SJCRH30 (cell line): ENCODE measurements at regions not wholly inside any gene's neighbourhood (a gene's known extent, or its start where the extent isn't known, plus 50 kb on each side); places are given as distances from the start of the nearest gene placed in this dataset.

Source experiments
- DNase-seq, 2 experiments: peaks; one replicate each; pipeline ENCODE4 v3.0.0-alpha.2; 2015 to 2020
- H3K27ac ChIP-seq: fragments of 250-450 bp; sonication (Bioruptor Pico); 2 replicates; pipeline ENCODE4 v1.5.1; 2020; ENCODE audit warnings: mild to moderate bottlenecking, moderate library complexity
- H3K27me3 ChIP-seq: fragments of 250-450 bp; sonication (Bioruptor Pico); 2 replicates; pipeline ENCODE4 v1.5.1; 2020; ENCODE audit warnings: mild to moderate bottlenecking, moderate library complexity
- H3K36me3 ChIP-seq: fragments of 250-450 bp; sonication (Bioruptor Pico); 2 replicates; pipeline ENCODE4 v1.5.1; 2020; ENCODE audit warnings: mild to moderate bottlenecking, moderate library complexity
- H3K4me1 ChIP-seq: fragments of 250-450 bp; sonication (Bioruptor Pico); 2 replicates; pipeline ENCODE4 v1.5.1; 2020; ENCODE audit warnings: mild to moderate bottlenecking, moderate library complexity
- H3K4me3 ChIP-seq: fragments of 250-450 bp; sonication (Bioruptor Pico); 2 replicates; pipeline ENCODE4 v1.5.1; 2020; ENCODE audit warnings: mild to moderate bottlenecking, moderate library complexity
- H3K9me3 ChIP-seq: fragments of 250-450 bp; sonication (Bioruptor Pico); replicated peaks from 2 replicates; pipeline ENCODE4 v1.5.1; 2020; ENCODE audit warnings: mild to moderate bottlenecking, moderate library complexity

- no peaks in the 10 kb centered on the region for H3K27me3 ChIP-seq
- no peak for DNase-seq
Measured at GRCh38 chr1:59161136-59161535, 135.8 kb upstream of the FGGY start.

DNA sequence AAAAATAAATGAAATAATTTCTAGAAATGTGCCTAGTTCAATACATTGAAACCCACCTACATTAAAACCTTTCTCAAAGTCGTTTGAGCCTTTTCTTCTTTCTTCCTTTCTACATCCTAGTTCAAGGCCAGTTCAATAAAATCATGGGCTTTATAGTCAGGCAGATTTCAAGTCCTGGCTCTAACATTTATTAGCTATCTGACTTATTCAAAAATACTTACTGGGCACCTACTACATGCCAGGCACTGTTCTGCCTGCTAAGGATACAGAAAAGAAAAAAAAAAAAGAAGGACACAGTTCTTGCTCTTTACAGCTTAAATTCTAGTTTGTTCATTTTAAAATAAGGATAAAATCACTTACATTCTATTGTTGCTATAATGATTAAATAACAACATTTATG, 134.2 kb upstream of the FGGY start:
- H3K27ac ChIP-seq = peak overlapping the region; percentile 91
- no peaks in the 10 kb centered on the region for H3K27me3 ChIP-seq
- peaks cover 32% of the 10 kb centered on the region for H3K4me1 ChIP-seq
- peaks cover 25% of the 10 kb centered on the region for H3K9me3 ChIP-seq
- H3K36me3 ChIP-seq = no peaks in the 10 kb centered on the region
- H3K4me3 ChIP-seq = no peak overlapping the region
- no peak for DNase-seq

More at GRCh38 chr1:59161136-59161535, 135.8 kb upstream of the FGGY start:
- Histone ChIP-seq H3K9me3 (peaks cover 19% of the 10 kb centered on the region), H3K4me3 (no peak overlapping the region), H3K36me3 (no peaks in the 10 kb centered on the region), H3K4me1 (peaks cover 45% of the 10 kb centered on the region), H3K27ac (no peak overlapping the region)

DNA sequence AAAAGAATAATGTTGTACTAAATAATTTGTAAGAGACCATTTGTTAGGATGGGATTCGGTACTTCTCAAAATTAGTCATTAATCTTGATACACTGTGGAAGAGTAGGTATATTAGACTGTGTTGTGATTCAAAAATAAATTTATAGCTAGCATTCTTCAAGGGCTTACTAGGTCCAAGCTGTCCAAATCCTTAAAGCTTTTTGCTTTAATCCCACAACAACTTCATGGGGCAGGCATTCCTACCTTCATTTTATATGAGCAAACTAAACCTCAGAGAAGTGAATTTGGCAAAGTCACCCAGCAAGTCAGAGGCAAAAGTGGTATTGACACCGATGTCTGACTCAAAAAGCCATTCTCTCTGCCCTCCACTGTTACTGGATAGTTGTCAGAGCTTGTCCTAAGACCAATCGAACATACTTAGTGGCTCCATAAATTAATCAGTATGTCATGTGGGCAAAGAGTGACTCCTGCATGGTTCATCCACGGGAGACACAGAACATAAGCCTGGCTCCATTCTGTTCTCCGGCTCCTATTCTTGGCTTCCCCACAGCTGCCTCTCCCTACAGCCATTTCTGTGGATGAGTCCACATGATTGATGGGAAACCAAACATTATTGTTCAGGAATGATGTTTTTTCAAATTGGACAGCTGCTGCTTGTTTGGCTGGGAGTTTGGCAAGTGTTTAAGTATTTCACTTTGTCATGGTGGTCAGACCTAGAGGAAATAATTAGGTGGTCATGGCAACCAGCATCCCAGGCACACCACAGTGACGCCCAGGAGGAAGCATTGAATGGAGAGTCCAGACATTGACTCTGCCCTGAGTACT, 133.4 kb upstream of the FGGY start:
- Histone ChIP-seq H3K4me3 (0 out of 2 replicates have a peak overlapping the region, but pooled peaks have one; percentile 1), H3K9me3 (peaks cover 18% of the 10 kb centered on the region), H3K4me1 (peaks cover 32% of the 10 kb centered on the region), H3K36me3 (no peaks in the 10 kb centered on the region), H3K27ac (peak overlapping the region; percentile 91), H3K27me3 (no peaks in the 10 kb centered on the region)
- DNase-seq = peak; percentile 94 to 98

DNA sequence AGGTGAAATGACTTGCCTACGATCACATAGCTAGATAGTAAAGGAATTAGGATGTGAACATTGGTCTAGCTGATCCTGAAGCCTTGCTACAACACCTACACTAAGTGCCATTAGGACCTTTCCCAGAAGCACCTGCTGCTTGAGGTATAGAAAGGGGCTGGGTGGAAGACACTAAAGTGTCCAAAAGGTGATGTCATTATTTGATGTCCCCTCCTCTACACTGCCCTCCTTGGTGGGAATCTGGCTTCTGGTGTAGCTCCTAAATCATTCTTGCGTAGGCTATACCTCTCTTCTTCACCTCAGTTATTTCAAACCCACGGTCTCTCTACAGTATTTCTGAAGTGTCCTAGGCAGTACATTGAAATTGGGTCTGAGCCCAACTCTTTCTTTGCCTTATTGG, 132.5 kb upstream of the FGGY start:
- Histone ChIP-seq H3K36me3 (no peaks in the 10 kb centered on the region), H3K4me1 (peaks cover 35% of the 10 kb centered on the region), H3K4me3 (no peak overlapping the region), H3K27ac (peak overlapping the region; percentile 91), H3K27me3 (no peaks in the 10 kb centered on the region), H3K9me3 (peaks cover 9% of the 10 kb centered on the region)
- no peak for DNase-seq

- peak overlapping the region; percentile 91 for H3K27ac ChIP-seq
- H3K36me3 ChIP-seq = no peaks in the 10 kb centered on the region
- DNase-seq = no peak
- peaks cover 44% of the 10 kb centered on the region for H3K4me1 ChIP-seq
- no peak overlapping the region for H3K4me3 ChIP-seq
- H3K27me3 ChIP-seq = no peaks in the 10 kb centered on the region
- H3K9me3 ChIP-seq = peaks cover 8% of the 10 kb centered on the region
Measured at GRCh38 chr1:59165353-59165752, 131.5 kb upstream of the FGGY start.

DNA sequence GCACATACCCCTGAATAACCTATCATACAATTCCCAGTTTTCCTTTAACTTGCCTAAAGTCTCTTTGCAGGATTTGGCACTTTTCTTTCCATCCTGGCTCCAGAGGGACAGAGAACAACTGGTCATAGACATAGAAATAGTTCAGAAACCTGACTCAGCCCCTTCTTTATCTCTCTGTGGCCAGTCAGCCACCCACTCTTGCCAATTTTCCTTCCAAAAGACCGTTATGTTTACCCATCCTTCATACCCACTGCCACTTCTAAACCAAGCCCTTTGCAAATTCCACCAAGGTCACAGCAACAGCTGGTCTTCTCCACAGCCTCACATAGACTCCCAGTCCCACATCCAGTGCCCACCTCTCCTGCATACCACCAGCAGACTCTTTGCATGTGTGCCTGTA, 127.2 kb upstream of the FGGY start:
- Histone ChIP-seq H3K36me3 (no peaks in the 10 kb centered on the region), H3K4me3 (no peak overlapping the region), H3K9me3 (peaks cover 8% of the 10 kb centered on the region), H3K27ac (0 out of 2 replicates have a peak overlapping the region, but pooled peaks have one; percentile 2), H3K27me3 (no peaks in the 10 kb centered on the region), H3K4me1 (peaks cover 29% of the 10 kb centered on the region)
- DNase-seq = peak; percentile 47 to 67

GRCh38 chr1:59170659-59171058, 126.2 kb upstream of the FGGY start:
- Histone ChIP-seq H3K36me3 (no peaks in the 10 kb centered on the region), H3K27me3 (no peaks in the 10 kb centered on the region), H3K27ac (no peak overlapping the region)

GRCh38 chr1:59171788-59172187, 125.1 kb upstream of the FGGY start:
- H3K36me3 ChIP-seq = no peaks in the 10 kb centered on the region
- H3K4me3 ChIP-seq = no peak overlapping the region
- no peak for DNase-seq
- no peak overlapping the region for H3K27ac ChIP-seq
- no peaks in the 10 kb centered on the region for H3K27me3 ChIP-seq
- peaks cover 4% of the 10 kb centered on the region; the same call in 1 of the 2 replicates for H3K9me3 ChIP-seq
- H3K4me1 ChIP-seq = peaks cover 20% of the 10 kb centered on the region

More at GRCh38 chr1:59170659-59171058, 126.2 kb upstream of the FGGY start:
- no peak for DNase-seq
- Histone ChIP-seq H3K4me3 (no peak overlapping the region), H3K4me1 (peaks cover 20% of the 10 kb centered on the region), H3K9me3 (peaks cover 12% of the 10 kb centered on the region)

DNA sequence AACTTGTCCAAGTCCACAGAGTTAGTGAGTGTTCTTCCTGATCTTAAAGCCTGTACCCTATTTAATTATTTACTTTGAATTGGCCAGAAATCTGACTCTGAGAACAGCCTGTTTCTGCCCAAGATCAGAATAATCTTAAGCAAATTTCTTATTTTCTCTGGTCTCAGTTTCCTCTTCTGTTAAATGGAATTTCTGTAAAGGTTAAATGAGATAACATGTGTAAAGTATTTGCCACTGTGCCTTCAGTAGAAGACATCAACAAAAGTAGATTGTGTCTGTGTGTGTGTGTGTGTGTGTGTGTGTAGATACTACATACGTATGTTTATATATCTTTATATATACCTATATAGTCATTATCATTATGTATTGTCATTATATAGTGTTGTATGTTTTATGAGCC, 124.2 kb upstream of the FGGY start:
- no peak for DNase-seq
- H3K4me3 ChIP-seq = no peak overlapping the region
- H3K4me1 ChIP-seq = peaks cover 20% of the 10 kb centered on the region
- no peaks in the 10 kb centered on the region for H3K36me3 ChIP-seq
- H3K27me3 ChIP-seq = no peaks in the 10 kb centered on the region
- H3K27ac ChIP-seq = no peak overlapping the region
- 0 out of 2 replicates have a peak, but pooled peaks cover 4% of the 10 kb centered on the region for H3K9me3 ChIP-seq

DNA sequence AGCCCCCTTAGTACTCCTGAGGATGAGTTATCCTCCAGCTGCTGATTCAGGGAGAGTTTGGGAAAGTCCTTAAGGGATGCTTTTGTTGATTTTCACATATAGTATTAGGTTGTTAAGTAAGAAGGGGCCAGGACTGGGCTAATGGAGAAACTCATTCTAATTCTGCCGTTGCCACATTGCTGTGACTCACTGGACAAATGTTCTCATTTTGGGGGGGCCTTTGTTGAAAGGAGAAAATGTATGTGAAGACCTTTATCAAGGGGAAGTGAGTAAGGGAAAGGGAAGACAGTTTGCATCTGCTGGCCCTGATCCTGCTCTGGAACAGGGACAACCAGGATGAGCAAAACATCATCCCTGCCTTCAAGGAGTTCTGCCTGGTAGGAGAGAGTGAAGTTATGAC, 123.2 kb upstream of the FGGY start:
- DNase-seq = no peak
- H3K27ac ChIP-seq = no peak overlapping the region

DNA sequence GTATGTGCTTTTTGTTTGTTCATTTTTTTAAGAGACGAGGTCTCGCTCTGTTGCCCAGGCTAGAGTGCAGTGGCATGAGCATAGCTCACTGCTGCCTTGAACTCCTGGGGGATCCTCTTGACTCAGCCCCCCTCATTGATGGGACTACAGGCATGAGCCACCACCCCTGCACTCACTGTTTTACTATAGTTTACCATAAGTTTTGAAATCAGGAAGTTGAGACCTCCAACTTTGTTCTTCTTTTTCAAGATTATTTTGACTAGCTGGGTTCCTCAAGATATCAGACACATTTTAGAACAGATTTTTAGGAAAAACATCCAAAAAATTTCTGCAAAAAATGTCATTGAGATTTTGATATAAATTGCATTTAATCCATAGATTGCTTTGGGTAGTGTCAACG, 120.4 kb upstream of the FGGY start:
- peaks cover 23% of the 10 kb centered on the region for H3K4me1 ChIP-seq
- no peak overlapping the region for H3K4me3 ChIP-seq
- no peaks in the 10 kb centered on the region for H3K27me3 ChIP-seq
- no peaks in the 10 kb centered on the region for H3K36me3 ChIP-seq
- H3K27ac ChIP-seq = no peak overlapping the region
- no peak for DNase-seq
- 0 out of 2 replicates have a peak, but pooled peaks cover 4% of the 10 kb centered on the region for H3K9me3 ChIP-seq

More for the DNA sequence above, 123.2 kb upstream of the FGGY start:
- H3K36me3 ChIP-seq = no peaks in the 10 kb centered on the region
- H3K27me3 ChIP-seq = no peaks in the 10 kb centered on the region
- H3K9me3 ChIP-seq = 0 out of 2 replicates have a peak, but pooled peaks cover 4% of the 10 kb centered on the region
- H3K4me1 ChIP-seq = peaks cover 24% of the 10 kb centered on the region
- no peak overlapping the region for H3K4me3 ChIP-seq

GRCh38 chr1:59177756-59178155, 119.1 kb upstream of the FGGY start:
- H3K27ac ChIP-seq = no peak overlapping the region

DNA sequence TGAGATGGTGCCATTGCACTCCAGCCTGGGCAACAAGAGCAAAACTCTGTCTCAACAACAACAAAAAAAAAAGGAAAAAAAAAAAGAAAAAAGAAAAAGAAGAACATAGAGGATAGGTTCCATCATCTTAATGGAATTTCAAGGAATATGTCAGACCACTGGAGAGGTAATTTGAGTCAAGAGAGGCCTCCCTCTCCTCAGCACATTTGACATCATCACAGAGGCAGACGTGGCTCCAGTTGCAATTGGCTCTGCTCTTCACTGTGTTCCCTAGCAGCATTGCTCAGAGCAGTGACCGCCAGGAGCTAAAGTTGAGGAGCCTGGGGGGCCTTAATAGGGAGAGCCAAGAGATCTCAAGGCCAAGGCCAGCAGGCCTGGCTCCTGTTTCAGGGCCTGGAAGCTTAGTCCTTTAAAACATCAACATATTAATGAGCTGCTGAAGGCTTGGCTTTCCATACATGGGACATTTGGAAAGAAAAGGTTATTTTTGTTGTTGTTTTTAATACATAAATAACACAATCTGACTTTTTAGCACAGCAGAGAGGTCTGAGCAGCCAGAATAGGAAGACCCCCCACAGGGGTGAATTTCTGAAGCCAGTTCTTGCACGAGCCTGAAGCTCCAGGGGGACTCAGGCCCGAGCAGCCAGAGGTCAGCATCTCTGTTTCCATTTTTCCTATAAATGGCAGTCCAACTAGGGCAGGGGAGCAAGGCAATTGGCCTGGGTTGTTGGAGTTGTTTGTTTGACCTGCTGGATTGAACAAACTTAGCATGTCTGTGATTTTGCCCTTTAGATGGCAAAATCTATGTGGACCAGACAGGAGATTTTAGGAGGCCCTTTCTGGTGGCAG, 118.3 kb upstream of the FGGY start:
- Histone ChIP-seq H3K4me3 (no peak overlapping the region), H3K27ac (no peak overlapping the region), H3K9me3 (0 out of 2 replicates have a peak, but pooled peaks cover 4% of the 10 kb centered on the region), H3K27me3 (no peaks in the 10 kb centered on the region), H3K4me1 (peaks cover 17% of the 10 kb centered on the region), H3K36me3 (no peaks in the 10 kb centered on the region)
- DNase-seq = peak; percentile 55 to 60

More at GRCh38 chr1:59177756-59178155, 119.1 kb upstream of the FGGY start:
- Histone ChIP-seq H3K9me3 (0 out of 2 replicates have a peak, but pooled peaks cover 4% of the 10 kb centered on the region), H3K27me3 (no peaks in the 10 kb centered on the region), H3K4me1 (peaks cover 21% of the 10 kb centered on the region), H3K36me3 (no peaks in the 10 kb centered on the region), H3K4me3 (no peak overlapping the region)
- no peak for DNase-seq

DNA sequence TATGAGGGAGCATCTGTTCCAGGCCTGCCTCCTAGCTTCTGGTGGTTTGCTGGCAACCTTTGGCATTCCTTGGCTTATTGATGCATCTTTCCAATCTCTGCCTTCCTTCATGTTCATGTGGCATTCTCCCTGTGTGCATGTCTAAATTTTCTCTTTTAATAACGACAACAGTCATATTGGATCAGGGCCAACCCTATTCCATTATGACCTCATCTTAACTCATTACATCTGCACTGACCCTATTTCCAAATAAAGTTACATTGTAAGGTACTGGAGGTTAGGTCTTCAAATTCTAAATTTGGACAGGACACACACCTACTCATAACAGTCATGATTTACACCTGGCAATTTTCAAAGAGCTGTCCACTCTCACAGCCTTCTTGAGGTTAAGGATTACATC, 117.2 kb upstream of the FGGY start:
- no peaks in the 10 kb centered on the region for H3K27me3 ChIP-seq
- H3K36me3 ChIP-seq = no peaks in the 10 kb centered on the region
- H3K4me1 ChIP-seq = peaks cover 15% of the 10 kb centered on the region
- H3K9me3 ChIP-seq = 0 out of 2 replicates have a peak, but pooled peaks cover 4% of the 10 kb centered on the region
- DNase-seq = peak in 1 of 2 experiments; percentile 33
- no peak overlapping the region for H3K4me3 ChIP-seq
- H3K27ac ChIP-seq = no peak overlapping the region

DNA sequence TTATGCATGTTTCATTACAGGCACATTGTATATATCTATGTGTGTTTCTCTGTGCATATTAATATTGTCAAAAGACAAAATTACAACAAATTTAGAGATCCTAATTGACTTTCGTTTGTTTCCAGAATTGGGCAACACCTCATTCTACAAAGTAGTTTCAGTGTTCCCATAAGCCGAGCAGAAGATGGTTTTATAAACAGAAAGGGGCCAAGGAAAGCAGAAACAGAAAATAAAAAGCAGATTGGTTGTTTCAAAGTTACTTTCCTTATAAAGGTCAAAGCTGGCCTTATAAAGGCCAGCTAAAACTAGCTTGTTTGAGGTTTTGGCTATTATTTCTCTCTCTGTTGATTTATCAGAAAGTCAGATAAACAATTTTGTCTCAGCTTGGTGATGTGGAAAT, 116.2 kb upstream of the FGGY start:
- Histone ChIP-seq H3K27me3 (no peaks in the 10 kb centered on the region), H3K4me1 (peaks cover 15% of the 10 kb centered on the region), H3K27ac (no peak overlapping the region), H3K9me3 (no peaks in the 10 kb centered on the region), H3K4me3 (no peak overlapping the region), H3K36me3 (no peaks in the 10 kb centered on the region)
- DNase-seq = no peak
